ENCODE measurements at regions not wholly inside any gene's neighbourhood (a gene's known extent, or its start where the extent isn't known, plus 50 kb on each side); places are given as distances from the start of the nearest gene placed in this dataset.

DNA sequence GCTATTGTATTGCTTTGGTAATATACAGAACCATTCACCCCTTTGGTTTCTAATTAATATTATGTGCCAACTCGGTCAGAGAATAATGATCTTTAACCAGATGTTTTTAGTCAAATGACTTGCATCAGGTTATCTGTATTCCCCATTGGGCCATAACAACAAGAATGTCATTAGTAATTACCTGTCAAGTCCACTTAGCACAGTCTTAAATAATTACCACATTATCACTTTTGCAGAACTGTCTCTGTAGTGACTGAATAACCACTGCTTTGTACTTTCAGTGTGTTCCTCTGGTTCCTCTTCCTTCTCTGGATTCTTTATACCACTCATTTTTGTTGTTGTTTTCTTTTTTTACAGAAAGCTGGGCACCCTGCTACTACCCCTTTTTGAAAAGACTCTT, 257.7 kb upstream of the SPOCK3 start:
- no peak overlapping the region for H2AK5ac ChIP-seq (ENCODE audit: low read depth, low read length)
- H4K91ac ChIP-seq (replicated peaks; ENCODE audit: insufficient read length, low read length) = no peak overlapping the region
- no peak overlapping the region for H2BK20ac ChIP-seq (ENCODE audit: low read length)
- no peaks in the 10 kb centered on the region for H3K23me2 ChIP-seq (ENCODE audit: low read depth, low read length)
- CTCF ChIA-PET (ENCODE audit: partially characterized antibody) = no interaction called here
- H3K79me2 ChIP-seq (ENCODE audit: control insufficient read depth in 1 of 2, insufficient read depth in 2 of 2, low read length in 2 of 2) = no peaks in the 10 kb centered on the region
- no peak for DNase-seq (ENCODE audit: low read depth in 1 of 2, low spot score in 2 of 2)
- no peak overlapping the region for H3K4ac ChIP-seq (replicated peaks; ENCODE audit: insufficient read length, low read depth, low read length)
- H2BK5ac ChIP-seq (ENCODE audit: low read depth, low read length) = no peak overlapping the region
- H3K56ac ChIP-seq (replicated peaks; ENCODE audit: insufficient read length, low read depth, low read length) = no peak overlapping the region
- H3K18ac ChIP-seq (ENCODE audit: extremely low read depth, low read length) = no peak overlapping the region
- no peaks in the 10 kb centered on the region for H3K27me3 ChIP-seq (replicated peaks in 1 of 4; ENCODE audit: control insufficient read depth in 3 of 4, extremely low read depth in 1 of 4, insufficient read depth in 3 of 4, low read length in 3 of 4)
- WGBS, 2 experiments (ENCODE audit: extremely low coverage in 1 of 2, insufficient coverage in 1 of 2, insufficient read length in 1 of 2, insufficient replicate concordance in 2 of 2, low coverage in 1 of 2, low lambda C conversion rate in 2 of 2, missing lambda C conversion rate in 1 of 2) = 93% methylated on average over 1 of the region's 1 CpG; no CpG with 5 or more reads in 1 of the 2 experiments
- no peak for TF ChIP-seq EZH2 (IDR thresholded peaks at IDR 0.05; ENCODE audit: low read depth, low read length, severe bottlenecking)
- TF ChIP-seq SUZ12 (IDR thresholded peaks at IDR 0.05; ENCODE audit: low read length) = no peak
- no peak for TF ChIP-seq TBP (IDR thresholded peaks at IDR 0.05; ENCODE audit: low read depth, low read length)
- TF ChIP-seq CHD2 (IDR thresholded peaks at IDR 0.05; ENCODE audit: low read length) = no peak
- no peak for TF ChIP-seq SP1 (IDR thresholded peaks at IDR 0.05; ENCODE audit: low read depth, low read length)
- no peak for TF ChIP-seq KDM4A (IDR thresholded peaks at IDR 0.05; ENCODE audit: low read depth, low read length, severe bottlenecking)
- TF ChIP-seq EGR1 (IDR thresholded peaks at IDR 0.05; ENCODE audit: borderline replicate concordance, low read depth, low read length) = no peak
- TF ChIP-seq BRCA1 (IDR thresholded peaks at IDR 0.05; ENCODE audit: low read depth, low read length) = no peak
- no peak for TF ChIP-seq RAD21 (IDR thresholded peaks at IDR 0.05 in 1 of 2, conservative IDR thresholded peaks at IDR 0.05 in 1 of 2; ENCODE audit: low read depth in 2 of 2, low read length in 2 of 2)
- TF ChIP-seq ZNF274 (IDR thresholded peaks at IDR 0.05; ENCODE audit: borderline replicate concordance, extremely low read depth, low read length) = no peak
- no peak for TF ChIP-seq PHF8 (conservative IDR thresholded peaks at IDR 0.05; ENCODE audit: low read depth, low read length)
- TF ChIP-seq CREB1 (IDR thresholded peaks at IDR 0.05) = no peak
- H3K4me2 ChIP-seq (ENCODE audit: insufficient read depth in 1 of 2, low read depth in 2 of 2, low read length in 2 of 2) = no peak overlapping the region
- no peak overlapping the region for H3K4me3 ChIP-seq (ENCODE audit: extremely low read depth in 1 of 4, insufficient read depth in 2 of 4, low read depth in 3 of 4, low read length in 4 of 4)
- no peak overlapping the region for H4K5ac ChIP-seq (ENCODE audit: insufficient read length, low read depth, low read length)
- no peak overlapping the region for H3K27ac ChIP-seq (ENCODE audit: low read depth, low read length)
- no peaks in the 10 kb centered on the region; a peak in 1 of 8 replicates for H3K36me3 ChIP-seq (ENCODE audit: control insufficient read depth in 2 of 4, insufficient read depth in 4 of 4, low read length in 3 of 4)
- H4K8ac ChIP-seq (ENCODE audit: extremely low read depth, insufficient read depth, low read length) = no peak overlapping the region
- H3K14ac ChIP-seq (ENCODE audit: insufficient read length) = no peak overlapping the region
- H3K4me1 ChIP-seq (replicated peaks in 1 of 4; ENCODE audit: control insufficient read depth in 3 of 4, insufficient read depth in 4 of 4, low read length in 3 of 4) = no peaks in the 10 kb centered on the region
- no peak for FAIRE-seq
- no peak overlapping the region for H2BK15ac ChIP-seq (ENCODE audit: low read length)
- H3K79me1 ChIP-seq (ENCODE audit: low read depth, low read length) = no peaks in the 10 kb centered on the region
- no peak overlapping the region for H2AFZ ChIP-seq (ENCODE audit: low read length)
- H3K23ac ChIP-seq (ENCODE audit: insufficient read length) = no peak overlapping the region
- no peak overlapping the region for H3K9ac ChIP-seq (replicated peaks in 1 of 4; ENCODE audit: extremely low read depth in 1 of 4, low read depth in 3 of 4, low read length in 3 of 4)
- H4K20me1 ChIP-seq (replicated peaks in 1 of 2; ENCODE audit: control insufficient read depth in 1 of 2, insufficient read depth in 2 of 2, low read length in 2 of 2) = no peaks in the 10 kb centered on the region
- H2BK12ac ChIP-seq (ENCODE audit: low read depth, low read length) = no peak overlapping the region
- no peak overlapping the region for H2BK120ac ChIP-seq (replicated peaks; ENCODE audit: low read depth, low read length)
- H3K9me3 ChIP-seq (ENCODE audit: insufficient read depth in 2 of 2, low read depth in 1 of 2, low read length in 1 of 2) = peaks cover 9 to 10% of the 10 kb centered on the region in 2 experiments
- POLR2A ChIA-PET (ENCODE audit: partially characterized antibody) = no interaction called here
